ENCODE measurements at regions not wholly inside any gene's neighbourhood (a gene's known extent, or its start where the extent isn't known, plus 50 kb on each side); places are given as distances from the start of the nearest gene placed in this dataset.

DNA sequence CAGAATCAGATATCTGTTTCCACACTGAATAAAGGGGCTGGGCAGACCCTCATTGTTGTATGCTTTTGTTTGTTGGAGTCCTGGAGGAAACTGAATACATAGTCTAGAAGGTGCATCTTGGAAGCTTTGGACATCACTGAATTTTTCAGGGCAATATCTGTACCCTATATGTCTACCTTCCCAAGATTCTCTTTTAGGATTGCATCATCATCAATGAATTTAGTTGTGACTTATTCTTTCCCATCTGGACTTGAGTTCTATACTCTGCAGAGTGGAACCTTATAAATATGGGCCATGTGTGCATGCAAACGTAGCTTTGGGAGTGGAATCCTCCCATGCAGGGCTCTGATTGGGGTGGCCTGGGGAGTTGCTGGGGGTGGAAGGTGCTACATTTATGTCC lies 60.7 kb upstream of the PROKR2 start:
- TF ChIP-seq EZH2 (IDR thresholded peaks at IDR 0.05; ENCODE audit: borderline replicate concordance, low read depth, low read length, poor library complexity, severe bottlenecking): no peak
- TF ChIP-seq, protein P1, sequence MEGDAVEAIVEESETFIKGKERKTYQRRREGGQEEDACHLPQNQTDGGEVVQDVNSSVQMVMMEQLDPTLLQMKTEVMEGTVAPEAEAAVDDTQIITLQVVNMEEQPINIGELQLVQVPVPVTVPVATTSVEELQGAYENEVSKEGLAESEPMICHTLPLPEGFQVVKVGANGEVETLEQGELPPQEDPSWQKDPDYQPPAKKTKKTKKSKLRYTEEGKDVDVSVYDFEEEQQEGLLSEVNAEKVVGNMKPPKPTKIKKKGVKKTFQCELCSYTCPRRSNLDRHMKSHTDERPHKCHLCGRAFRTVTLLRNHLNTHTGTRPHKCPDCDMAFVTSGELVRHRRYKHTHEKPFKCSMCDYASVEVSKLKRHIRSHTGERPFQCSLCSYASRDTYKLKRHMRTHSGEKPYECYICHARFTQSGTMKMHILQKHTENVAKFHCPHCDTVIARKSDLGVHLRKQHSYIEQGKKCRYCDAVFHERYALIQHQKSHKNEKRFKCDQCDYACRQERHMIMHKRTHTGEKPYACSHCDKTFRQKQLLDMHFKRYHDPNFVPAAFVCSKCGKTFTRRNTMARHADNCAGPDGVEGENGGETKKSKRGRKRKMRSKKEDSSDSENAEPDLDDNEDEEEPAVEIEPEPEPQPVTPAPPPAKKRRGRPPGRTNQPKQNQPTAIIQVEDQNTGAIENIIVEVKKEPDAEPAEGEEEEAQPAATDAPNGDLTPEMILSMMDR (conservative IDR thresholded peaks at IDR 0.05; ENCODE audit: low read depth, low read length): no peak
- CTCF ChIA-PET: interaction anchor here (0.6 kb wide), 1 partner anchor 15 kb away, joined by 3 read pairs; no protein-coding TSS in a partner anchor

DNA sequence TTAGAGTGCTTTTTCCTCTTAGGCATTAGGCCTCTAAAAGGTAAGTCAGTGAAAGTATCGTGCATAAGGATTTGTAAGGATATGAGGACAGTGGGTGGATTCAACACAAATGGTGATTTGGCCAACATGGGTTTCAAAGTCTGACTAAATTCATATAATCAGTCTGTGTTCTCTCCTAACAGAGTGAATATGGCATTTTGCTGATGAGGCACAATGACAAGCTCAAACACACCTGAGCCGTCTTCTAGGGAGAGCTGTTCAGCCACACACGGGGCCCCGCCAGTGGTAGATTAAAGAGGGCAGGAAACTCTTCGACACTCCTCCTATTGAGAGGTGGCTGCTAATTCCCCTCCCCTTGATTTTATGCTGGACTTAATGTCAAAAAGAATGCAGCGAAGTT lies 59.5 kb upstream of the PROKR2 start:
- POLR2A ChIA-PET (ENCODE audit: low non-redundant PET): no interaction called here
- no peaks in the 10 kb centered on the region for H3K36me3 ChIP-seq (ENCODE audit: insufficient read depth, low read length, poor library complexity, severe bottlenecking)
- intact Hi-C loops (cut with micrococcal nuclease; ENCODE audit: unreplicated experiment): no loop called here
- TF ChIP-seq EZH2 (IDR thresholded peaks at IDR 0.05; ENCODE audit: borderline replicate concordance, low read depth, low read length, poor library complexity, severe bottlenecking): no peak
- TF ChIP-seq, protein P1 (conservative IDR thresholded peaks at IDR 0.05; ENCODE audit: low read depth, low read length): no peak
- no peaks in the 10 kb centered on the region for H3K4me1 ChIP-seq (ENCODE audit: insufficient read depth, low read length, poor library complexity, severe bottlenecking)
- no peak for DNase-seq (ENCODE audit: low spot score)
- no peaks in the 10 kb centered on the region for H3K9me3 ChIP-seq (ENCODE audit: low read depth, low read length, poor library complexity, severe bottlenecking)
- peaks cover 29% of the 10 kb centered on the region for H3K27me3 ChIP-seq (replicated peaks; ENCODE audit: insufficient read depth, low read depth, low read length, poor library complexity)
- no peak overlapping the region for H3K4me3 ChIP-seq (ENCODE audit: low read depth, low read length, poor library complexity, severe bottlenecking)
- no peak overlapping the region for H3K27ac ChIP-seq (ENCODE audit: low read depth, low read length, poor library complexity, severe bottlenecking)
- BruUV-seq (replicated peaks): no TSS peak
- CTCF ChIA-PET: no interaction called here

More for the DNA sequence above, 60.7 kb upstream of the PROKR2 start:
- no TSS peak for BruUV-seq (replicated peaks)
- Histone ChIP-seq H3K9me3 (ENCODE audit: low read depth, low read length, poor library complexity, severe bottlenecking) (no peaks in the 10 kb centered on the region), H3K4me1 (ENCODE audit: insufficient read depth, low read length, poor library complexity, severe bottlenecking) (no peaks in the 10 kb centered on the region), H3K4me3 (ENCODE audit: low read depth, low read length, poor library complexity, severe bottlenecking) (no peak overlapping the region), H3K27ac (ENCODE audit: low read depth, low read length, poor library complexity, severe bottlenecking) (no peak overlapping the region), H3K36me3 (ENCODE audit: insufficient read depth, low read length, poor library complexity, severe bottlenecking) (no peaks in the 10 kb centered on the region), H3K27me3 (replicated peaks; ENCODE audit: insufficient read depth, low read depth, low read length, poor library complexity) (peaks cover 29% of the 10 kb centered on the region)
- POLR2A ChIA-PET (ENCODE audit: low non-redundant PET): no interaction called here
- DNase-seq (ENCODE audit: low spot score): no peak
- intact Hi-C loops (cut with micrococcal nuclease; ENCODE audit: unreplicated experiment): no loop called here

DNA sequence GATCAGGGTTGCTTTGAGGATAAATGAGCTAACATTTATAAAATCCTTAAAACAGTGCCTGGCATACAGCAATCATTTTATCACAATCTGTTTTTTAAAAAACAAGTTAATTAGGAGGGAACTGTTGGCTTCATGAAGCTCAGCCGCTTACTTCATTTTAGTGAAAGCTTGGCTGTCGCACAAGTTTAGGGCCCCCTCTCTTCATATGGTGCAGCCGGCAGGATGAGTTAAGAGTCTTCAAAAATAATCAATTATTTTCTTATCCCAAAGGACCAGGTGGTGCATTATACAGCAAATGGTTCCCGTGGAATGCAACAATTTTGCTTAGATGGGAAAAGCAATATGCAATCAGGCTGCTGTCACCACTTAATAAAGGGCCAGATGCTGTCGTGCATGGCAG lies 57.4 kb upstream of the PROKR2 start:
- Histone ChIP-seq H3K4me3 (ENCODE audit: low read depth, low read length, poor library complexity, severe bottlenecking) (no peak overlapping the region), H3K36me3 (ENCODE audit: insufficient read depth, low read length, poor library complexity, severe bottlenecking) (no peaks in the 10 kb centered on the region), H3K9me3 (ENCODE audit: low read depth, low read length, poor library complexity, severe bottlenecking) (no peaks in the 10 kb centered on the region), H3K4me1 (ENCODE audit: insufficient read depth, low read length, poor library complexity, severe bottlenecking) (no peaks in the 10 kb centered on the region), H3K27me3 (replicated peaks; ENCODE audit: insufficient read depth, low read depth, low read length, poor library complexity) (peaks cover 29% of the 10 kb centered on the region), H3K27ac (ENCODE audit: low read depth, low read length, poor library complexity, severe bottlenecking) (no peak overlapping the region)
- BruUV-seq (replicated peaks): no TSS peak
- ChIA-PET POLR2A (ENCODE audit: low non-redundant PET) (no interaction called here), CTCF (no interaction called here)
- no peak for TF ChIP-seq EZH2 (IDR thresholded peaks at IDR 0.05; ENCODE audit: borderline replicate concordance, low read depth, low read length, poor library complexity, severe bottlenecking)
- TF ChIP-seq, protein P1 (conservative IDR thresholded peaks at IDR 0.05; ENCODE audit: low read depth, low read length): no peak
- no peak for DNase-seq (ENCODE audit: low spot score)
- intact Hi-C loops (cut with micrococcal nuclease; ENCODE audit: unreplicated experiment): no loop called here

Data from A673 (cell line).